ENCODE measurements at regions not wholly inside any gene's neighbourhood (a gene's known extent, or its start where the extent isn't known, plus 50 kb on each side); places are given as distances from the start of the nearest gene placed in this dataset.
"Not testable (repeated sequence)": the region's sequence is repeated elsewhere in the genome, so short reads cannot be mapped to it uniquely, and the experiment has no call there.

GRCh38 chr6:14518515-14519217 lies 401.1 kb downstream of the CD83 start:
- H3K9me3 ChIP-seq, result no peaks in the 10 kb centered on the region
- H3K36me3 ChIP-seq, result no peaks in the 10 kb centered on the region
- no peak overlapping the region for H3K4me3 ChIP-seq
- DNase-seq (ENCODE audit: extremely low spot score in 2 of 2), result no peak
- intact Hi-C loops (cut with DNase I), result no loop called here
- no peaks in the 10 kb centered on the region for H3K27me3 ChIP-seq
- H3K27ac ChIP-seq, result no peak overlapping the region
- TF ChIP-seq, protein P1, sequence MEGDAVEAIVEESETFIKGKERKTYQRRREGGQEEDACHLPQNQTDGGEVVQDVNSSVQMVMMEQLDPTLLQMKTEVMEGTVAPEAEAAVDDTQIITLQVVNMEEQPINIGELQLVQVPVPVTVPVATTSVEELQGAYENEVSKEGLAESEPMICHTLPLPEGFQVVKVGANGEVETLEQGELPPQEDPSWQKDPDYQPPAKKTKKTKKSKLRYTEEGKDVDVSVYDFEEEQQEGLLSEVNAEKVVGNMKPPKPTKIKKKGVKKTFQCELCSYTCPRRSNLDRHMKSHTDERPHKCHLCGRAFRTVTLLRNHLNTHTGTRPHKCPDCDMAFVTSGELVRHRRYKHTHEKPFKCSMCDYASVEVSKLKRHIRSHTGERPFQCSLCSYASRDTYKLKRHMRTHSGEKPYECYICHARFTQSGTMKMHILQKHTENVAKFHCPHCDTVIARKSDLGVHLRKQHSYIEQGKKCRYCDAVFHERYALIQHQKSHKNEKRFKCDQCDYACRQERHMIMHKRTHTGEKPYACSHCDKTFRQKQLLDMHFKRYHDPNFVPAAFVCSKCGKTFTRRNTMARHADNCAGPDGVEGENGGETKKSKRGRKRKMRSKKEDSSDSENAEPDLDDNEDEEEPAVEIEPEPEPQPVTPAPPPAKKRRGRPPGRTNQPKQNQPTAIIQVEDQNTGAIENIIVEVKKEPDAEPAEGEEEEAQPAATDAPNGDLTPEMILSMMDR (IDR thresholded peaks at IDR 0.05), result no peak
- no peak for TF ChIP-seq POLR2A (IDR thresholded peaks at IDR 0.05)
- no peak for TF ChIP-seq POLR2AphosphoS5 (IDR thresholded peaks at IDR 0.05; ENCODE audit: insufficient read depth in 1 of 2, low read depth in 1 of 2)
- peaks cover 10% of the 10 kb centered on the region for H3K4me1 ChIP-seq

- H3K27me3 ChIP-seq, result no peaks in the 10 kb centered on the region
- TF ChIP-seq POLR2A (IDR thresholded peaks at IDR 0.05) (no peak), POLR2AphosphoS5 (IDR thresholded peaks at IDR 0.05; ENCODE audit: insufficient read depth in 1 of 2, low read depth in 1 of 2) (no peak)
- TF ChIP-seq, protein P1 (IDR thresholded peaks at IDR 0.05), result no peak
- DNase-seq (ENCODE audit: extremely low spot score in 2 of 2), result no peak
- H3K4me3 ChIP-seq, result no peak overlapping the region
- no peak overlapping the region for H3K27ac ChIP-seq
- intact Hi-C loops (cut with DNase I), result no loop called here
- H3K4me1 ChIP-seq, result peaks cover 10% of the 10 kb centered on the region
- H3K36me3 ChIP-seq, result no peaks in the 10 kb centered on the region
- no peaks in the 10 kb centered on the region for H3K9me3 ChIP-seq
These were observed 402.5 kb downstream of the CD83 start for GRCh38 chr6:14520029-14520428.

DNA sequence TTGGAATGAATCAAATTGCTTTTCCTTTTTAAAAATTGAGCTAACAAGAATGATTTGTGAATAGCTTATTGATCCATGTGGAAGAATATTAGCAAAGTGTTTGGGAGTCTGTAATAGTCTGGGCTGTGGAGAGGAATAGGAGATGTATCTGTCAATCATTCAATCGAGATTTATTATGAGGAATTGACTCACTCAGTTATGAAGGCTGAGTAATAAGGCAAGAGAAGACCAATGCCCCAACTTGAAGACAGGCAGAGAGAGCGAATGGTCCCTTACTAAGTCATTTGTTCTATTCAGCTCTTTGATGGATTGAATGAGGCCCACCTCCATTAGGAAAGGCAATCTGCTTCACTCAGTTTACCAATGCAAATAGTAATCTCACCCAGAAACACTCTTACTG lies 403.0 kb downstream of the CD83 start:
- intact Hi-C loops (cut with DNase I), result no loop called here
- no peak overlapping the region for H3K4me3 ChIP-seq
- no peaks in the 10 kb centered on the region for H3K27me3 ChIP-seq
- no peak for DNase-seq (ENCODE audit: extremely low spot score in 2 of 2)
- H3K9me3 ChIP-seq, result no peaks in the 10 kb centered on the region
- peaks cover 10% of the 10 kb centered on the region for H3K4me1 ChIP-seq
- H3K36me3 ChIP-seq, result no peaks in the 10 kb centered on the region
- TF ChIP-seq, protein P1 (IDR thresholded peaks at IDR 0.05), result no peak
- no peak for TF ChIP-seq POLR2AphosphoS5 (IDR thresholded peaks at IDR 0.05; ENCODE audit: insufficient read depth in 1 of 2, low read depth in 1 of 2)
- no peak overlapping the region for H3K27ac ChIP-seq

DNA sequence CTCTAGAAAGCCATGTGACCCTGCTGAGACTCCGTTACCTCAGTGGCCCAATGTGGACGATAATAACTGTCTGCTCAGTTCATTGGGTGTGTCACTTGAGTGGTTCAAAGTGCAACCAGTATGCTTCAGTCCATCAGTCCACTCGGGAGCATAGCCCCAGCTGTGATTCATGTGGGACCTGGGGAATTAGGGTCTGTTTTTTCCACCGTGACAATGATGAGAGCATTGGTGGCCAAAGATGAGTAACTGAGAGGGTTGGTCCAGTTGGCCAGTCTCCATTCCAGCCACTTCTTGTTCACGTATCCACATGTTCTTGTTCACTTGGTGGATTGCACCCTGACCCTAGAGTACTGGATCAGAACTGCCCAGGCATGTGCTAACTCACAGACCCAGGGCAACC lies 403.6 kb downstream of the CD83 start:
- Histone ChIP-seq H3K4me3 (no peak overlapping the region), H3K4me1 (peaks cover 10% of the 10 kb centered on the region), H3K27ac (no peak overlapping the region), H3K27me3 (no peaks in the 10 kb centered on the region), H3K9me3 (no peaks in the 10 kb centered on the region), H3K36me3 (no peaks in the 10 kb centered on the region)
- DNase-seq (ENCODE audit: extremely low spot score in 2 of 2), result no peak
- intact Hi-C loops (cut with DNase I), result no loop called here
- TF ChIP-seq POLR2A (IDR thresholded peaks at IDR 0.05) (no peak), POLR2AphosphoS5 (IDR thresholded peaks at IDR 0.05; ENCODE audit: insufficient read depth in 1 of 2, low read depth in 1 of 2) (no peak)
- TF ChIP-seq, protein P1 (IDR thresholded peaks at IDR 0.05), result no peak

DNA sequence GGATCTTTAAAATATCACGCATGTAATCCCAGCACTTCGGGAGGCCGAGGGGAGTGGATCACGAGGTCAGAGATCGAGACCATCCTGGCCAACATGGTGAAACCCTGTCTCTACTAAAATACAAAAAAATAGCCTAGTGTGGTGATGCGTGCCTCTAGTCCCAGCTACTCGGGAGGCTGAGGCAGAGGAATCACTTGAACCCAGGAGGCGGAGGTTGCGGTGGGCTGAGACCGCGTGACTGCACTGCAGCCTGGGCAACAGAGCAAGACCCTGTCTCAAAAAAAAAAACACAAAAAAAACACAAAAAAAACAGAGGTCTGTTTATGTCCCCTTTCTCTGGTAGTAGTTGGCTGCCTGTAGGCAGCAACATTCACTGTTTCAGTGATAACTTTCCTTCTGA lies 404.3 kb downstream of the CD83 start:
- H3K9me3 ChIP-seq; H3K36me3 ChIP-seq; DNase-seq (ENCODE audit: extremely low spot score in 2 of 2); H3K27ac ChIP-seq; intact Hi-C loops (cut with DNase I); H3K4me3 ChIP-seq; H3K27me3 ChIP-seq: not testable (repeated sequence)
- H3K4me1 ChIP-seq, result peaks cover 10% of the 10 kb centered on the region
